ENCODE measurements at regions not wholly inside any gene's neighbourhood (a gene's known extent, or its start where the extent isn't known, plus 50 kb on each side); places are given as distances from the start of the nearest gene placed in this dataset.

DNA sequence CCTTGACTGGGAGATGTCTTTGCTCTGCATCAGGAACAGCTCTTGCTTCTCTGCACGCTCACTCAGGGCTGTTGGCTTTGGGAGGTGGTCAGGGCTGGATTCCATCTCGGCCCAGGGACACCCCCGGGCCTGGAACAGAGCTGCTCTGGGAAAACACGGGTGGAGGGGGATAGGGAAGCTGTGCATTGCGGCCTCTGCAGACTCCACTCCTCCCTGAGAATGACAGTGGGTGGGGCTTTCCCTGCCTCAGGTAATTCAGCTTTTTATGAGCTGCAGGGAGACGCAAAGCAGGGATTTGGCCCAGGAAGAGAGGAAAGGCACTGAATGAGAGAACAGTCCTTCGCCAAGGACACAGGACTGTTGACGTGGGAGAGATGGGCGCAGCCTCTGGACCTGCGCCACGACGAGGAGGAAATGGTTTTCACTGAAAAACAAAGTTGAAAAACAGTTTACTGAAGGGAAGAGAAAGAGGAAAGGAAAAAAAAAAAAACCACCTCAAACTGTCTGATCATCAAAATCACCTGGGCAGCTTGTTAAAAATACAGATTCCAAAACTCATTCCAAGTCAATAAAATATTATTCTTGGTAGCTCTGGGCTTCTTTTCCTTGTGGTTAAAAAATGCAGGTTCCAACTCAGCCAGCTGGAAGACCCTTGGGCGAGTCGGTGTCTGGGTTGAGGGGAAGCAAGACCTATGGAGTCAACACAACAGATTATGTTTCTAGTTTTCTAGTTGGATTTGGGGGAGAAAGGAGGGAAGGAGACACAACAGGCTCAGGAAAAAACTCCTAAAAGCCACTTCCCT lies 194.0 kb downstream of the ZFP36L2 start:
- TF ChIP-seq, protein P1, sequence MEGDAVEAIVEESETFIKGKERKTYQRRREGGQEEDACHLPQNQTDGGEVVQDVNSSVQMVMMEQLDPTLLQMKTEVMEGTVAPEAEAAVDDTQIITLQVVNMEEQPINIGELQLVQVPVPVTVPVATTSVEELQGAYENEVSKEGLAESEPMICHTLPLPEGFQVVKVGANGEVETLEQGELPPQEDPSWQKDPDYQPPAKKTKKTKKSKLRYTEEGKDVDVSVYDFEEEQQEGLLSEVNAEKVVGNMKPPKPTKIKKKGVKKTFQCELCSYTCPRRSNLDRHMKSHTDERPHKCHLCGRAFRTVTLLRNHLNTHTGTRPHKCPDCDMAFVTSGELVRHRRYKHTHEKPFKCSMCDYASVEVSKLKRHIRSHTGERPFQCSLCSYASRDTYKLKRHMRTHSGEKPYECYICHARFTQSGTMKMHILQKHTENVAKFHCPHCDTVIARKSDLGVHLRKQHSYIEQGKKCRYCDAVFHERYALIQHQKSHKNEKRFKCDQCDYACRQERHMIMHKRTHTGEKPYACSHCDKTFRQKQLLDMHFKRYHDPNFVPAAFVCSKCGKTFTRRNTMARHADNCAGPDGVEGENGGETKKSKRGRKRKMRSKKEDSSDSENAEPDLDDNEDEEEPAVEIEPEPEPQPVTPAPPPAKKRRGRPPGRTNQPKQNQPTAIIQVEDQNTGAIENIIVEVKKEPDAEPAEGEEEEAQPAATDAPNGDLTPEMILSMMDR (IDR thresholded peaks at IDR 0.05; ENCODE audit: poor library complexity): no peak
- TF ChIP-seq EZH2 (IDR thresholded peaks at IDR 0.05; ENCODE audit: borderline replicate concordance): no peak
